ENCODE measurements at regions not wholly inside any gene's neighbourhood (a gene's known extent, or its start where the extent isn't known, plus 50 kb on each side); places are given as distances from the start of the nearest gene placed in this dataset.
"Not testable (repeated sequence)": the region's sequence is repeated elsewhere in the genome, so short reads cannot be mapped to it uniquely, and the experiment has no call there.

GRCh38 chr12:92987362-92987761 is 58.3 kb upstream of the EEA1 start:
- peak; percentile 73 for DNase-seq (ENCODE audit: extremely low read depth, low read depth)

- DNase-seq (ENCODE audit: extremely low read depth, low read depth), result peak; percentile 35
These were observed 58.9 kb upstream of the EEA1 start for GRCh38 chr12:92987846-92988621.

- no peak for DNase-seq (ENCODE audit: extremely low read depth, low read depth)
These were observed 59.6 kb upstream of the EEA1 start for GRCh38 chr12:92988622-92989130.

GRCh38 chr12:92989715-92990484 is 60.8 kb upstream of the EEA1 start:
- DNase-seq (ENCODE audit: extremely low read depth, low read depth), result no peak

GRCh38 chr12:92991134-92991533 is 62.0 kb upstream of the EEA1 start:
- no peak for DNase-seq (ENCODE audit: extremely low read depth, low read depth)

- DNase-seq (ENCODE audit: extremely low read depth, low read depth), result no peak
These were observed 62.9 kb upstream of the EEA1 start for GRCh38 chr12:92992041-92992440.

- DNase-seq (ENCODE audit: extremely low read depth, low read depth), result no peak
These were observed 64.2 kb upstream of the EEA1 start for GRCh38 chr12:92993259-92993658.

GRCh38 chr12:92995258-92995903 is 66.3 kb upstream of the EEA1 start:
- DNase-seq (ENCODE audit: extremely low read depth, low read depth), result no peak

GRCh38 chr12:93000026-93000425 is 70.9 kb upstream of the EEA1 start:
- DNase-seq (ENCODE audit: extremely low read depth, low read depth), result no peak

GRCh38 chr12:93001407-93001806 is 72.3 kb upstream of the EEA1 start:
- no peak for DNase-seq (ENCODE audit: extremely low read depth, low read depth)

- no peak for DNase-seq (ENCODE audit: extremely low read depth, low read depth)
These were observed 73.4 kb upstream of the EEA1 start for GRCh38 chr12:93002293-93003054.

GRCh38 chr12:93003531-93004239 is 74.6 kb upstream of the EEA1 start:
- DNase-seq (ENCODE audit: extremely low read depth, low read depth), result no peak

GRCh38 chr12:93005928-93006392 is 76.9 kb upstream of the EEA1 start:
- DNase-seq (ENCODE audit: extremely low read depth, low read depth), result no peak

- no peak for DNase-seq (ENCODE audit: extremely low read depth, low read depth)
These were observed 77.5 kb upstream of the EEA1 start for GRCh38 chr12:93006471-93007208.

- no peak for DNase-seq (ENCODE audit: extremely low read depth, low read depth)
These were observed 78.4 kb upstream of the EEA1 start for GRCh38 chr12:93007544-93007943.

- no peak for DNase-seq (ENCODE audit: extremely low read depth, low read depth)
These were observed 79.1 kb upstream of the EEA1 start for GRCh38 chr12:93008044-93008778.

GRCh38 chr12:93008880-93009279 is 79.8 kb upstream of the EEA1 start:
- DNase-seq (ENCODE audit: extremely low read depth, low read depth), result not testable (repeated sequence)

GRCh38 chr12:93009533-93009932 is 80.4 kb upstream of the EEA1 start:
- DNase-seq (ENCODE audit: extremely low read depth, low read depth), result no peak
